T-cell (primary cell): ENCODE measurements at regions not wholly inside any gene's neighbourhood (a gene's known extent, or its start where the extent isn't known, plus 50 kb on each side); places are given as distances from the start of the nearest gene placed in this dataset.
"Not testable (repeated sequence)": the region's sequence is repeated elsewhere in the genome, so short reads cannot be mapped to it uniquely, and the experiment has no call there.

ENCODE experiments used
- ATAC-seq, 4 experiments: fragments of 200-7000 bp in 3 of 4; fragments of 150-1000 bp in 1 of 4; cut with Tn5 transposase; replicated peaks in 1 of 4; 1 replicate in 3 of 4; 2 replicates in 1 of 4; pipeline ENCODE4 v1.10.0; 2021; ENCODE audit warnings: moderate library complexity in 3 of 4, mild to moderate bottlenecking in 2 of 4, moderate number of reproducible peaks in 1 of 4
- CTCF ChIA-PET, 2 donors: fragments of 300-600 bp; sonication (Branson Sonifier 250); formaldehyde crosslinking; loops; one replicate each; lab custom pipeline; 2022; ENCODE audit warnings: antibody characterized with exemption in 2 of 2; lab: Charles Lee
- POLR2A ChIA-PET, 2 donors: fragments of 300-600 bp; sonication (Branson Sonifier 250); formaldehyde crosslinking; loops; one replicate each; lab custom pipeline; 2022; ENCODE audit warnings: antibody characterized with exemption in 2 of 2; lab: Charles Lee
- DNase-seq, 35 experiments: peaks; one replicate each; pipeline versions ENCODE4 v3.0.0 to v3.0.0-alpha.2; 2013 to 2023
- H3K27ac ChIP-seq: one replicate; pipeline ENCODE4 v1.5.1; 2013; ENCODE audit warnings: low read length
- H3K27me3 ChIP-seq, 2 experiments: replicated peaks in 1 of 2; 1 replicate in 1 of 2; 2 replicates in 1 of 2; pipeline versions ENCODE4 v1.6.1 to v1.7.0; 2013; ENCODE audit warnings: low read length in 1 of 2, mixed read lengths in 1 of 2; ENCODE audit not compliant: control insufficient read depth in 2 of 2, insufficient read depth in 2 of 2; ENCODE audit errors: extremely low read depth in 1 of 2
- H3K36me3 ChIP-seq, 2 donors: 1 replicate in 1 of 2; 2 replicates in 1 of 2; pipeline versions ENCODE4 v1.6.1 to v1.7.0; 2013; ENCODE audit warnings: low read length in 1 of 2; ENCODE audit not compliant: control insufficient read depth in 2 of 2, insufficient read depth in 1 of 2; ENCODE audit errors: extremely low read depth in 1 of 2
- H3K4me1 ChIP-seq, 2 experiments: 1 replicate in 1 of 2; 2 replicates in 1 of 2; pipeline versions ENCODE4 v1.6.1 to v1.7.0; 2013; ENCODE audit warnings: low read length in 2 of 2, mixed read lengths in 1 of 2; ENCODE audit not compliant: insufficient read depth in 2 of 2, control insufficient read depth in 1 of 2; ENCODE audit errors: extremely low read depth in 1 of 2
- H3K4me3 ChIP-seq, 2 donors: 1 replicate in 1 of 2; 2 replicates in 1 of 2; pipeline versions ENCODE4 v1.5.1 to v1.7.0; 2013; ENCODE audit warnings: mild to moderate bottlenecking in 2 of 2, low read length in 1 of 2, moderate library complexity in 1 of 2; ENCODE audit not compliant: control insufficient read depth in 1 of 2; ENCODE audit errors: extremely low read depth in 1 of 2
- H3K9me3 ChIP-seq: 2 replicates; pipeline ENCODE4 v1.7.0; 2013
- H3K27ac Mint-ChIP-seq, 2 donors: one replicate each; pipeline ENCODE4 v1.8.0; 2020 to 2021; ENCODE audit warnings: mild to moderate bottlenecking in 2 of 2, mixed read lengths in 2 of 2
- H3K27me3 Mint-ChIP-seq, 2 donors: one replicate each; pipeline ENCODE4 v1.8.0; 2021 to 2022; ENCODE audit warnings: mixed read lengths in 2 of 2
- H3K36me3 Mint-ChIP-seq: one replicate; pipeline ENCODE4 v1.8.0; 2021; ENCODE audit warnings: mixed read lengths
- H3K4me1 Mint-ChIP-seq, 3 donors: one replicate each; pipeline ENCODE4 v1.8.0; 2020 to 2022; ENCODE audit warnings: mixed read lengths in 3 of 3, mild to moderate bottlenecking in 1 of 3
- H3K4me3 Mint-ChIP-seq, 3 donors: one replicate each; pipeline ENCODE4 v1.8.0; 2020 to 2022; ENCODE audit warnings: mild to moderate bottlenecking in 3 of 3, mixed read lengths in 3 of 3, moderate library complexity in 3 of 3
- H3K9me3 Mint-ChIP-seq, 3 donors: one replicate each; pipeline ENCODE4 v1.8.0; 2020 to 2022; ENCODE audit warnings: mixed read lengths in 3 of 3
- WGBS: methylation state at CpG from one replicate; pipeline ENCODE4 v1.1.5; 2013; ENCODE audit warnings: missing lambda C conversion rate; ENCODE audit not compliant: insufficient coverage; 5-methylcytosine and 5-hydroxymethylcytosine counted together

GRCh38 chr9:7417397-7417796, 382.2 kb downstream of the DMAC1 start:
- WGBS: 33% methylated on average over 1 of the region's 1 CpG
- H3K4me3 ChIP-seq, CTCF ChIA-PET, H3K27me3 ChIP-seq, H3K27ac Mint-ChIP-seq, H3K9me3 Mint-ChIP-seq, H3K36me3 ChIP-seq, H3K27me3 Mint-ChIP-seq, POLR2A ChIA-PET, H3K4me1 Mint-ChIP-seq, DNase-seq, H3K9me3 ChIP-seq, H3K27ac ChIP-seq, ATAC-seq, H3K4me1 ChIP-seq, H3K36me3 Mint-ChIP-seq, H3K4me3 Mint-ChIP-seq: not testable (repeated sequence)

- Mint-ChIP-seq H3K9me3 (peaks cover 3 to 8% (median 8%) of the 10 kb centered on the region in 3 donors), H3K4me1 (no peaks in the 10 kb centered on the region), H3K27ac (no peak overlapping the region), H3K36me3 (no peaks in the 10 kb centered on the region), H3K4me3 (no peak overlapping the region), H3K27me3 (peaks cover 0 to 6% of the 10 kb centered on the region in 2 donors)
- ATAC-seq (no peak), DNase-seq (no peak)
- Histone ChIP-seq H3K9me3 (no peaks in the 10 kb centered on the region), H3K27ac (no peak overlapping the region), H3K36me3 (no peaks in the 10 kb centered on the region), H3K27me3 (no peaks in the 10 kb centered on the region), H3K4me3 (no peak overlapping the region), H3K4me1 (no peaks in the 10 kb centered on the region)
- ChIA-PET POLR2A (no interaction called here), CTCF (no interaction called here)
- no CpG with 5 or more reads among the region's 1 CpG for WGBS
These were observed 383.7 kb downstream of the DMAC1 start for GRCh38 chr9:7415836-7416235.

DNA sequence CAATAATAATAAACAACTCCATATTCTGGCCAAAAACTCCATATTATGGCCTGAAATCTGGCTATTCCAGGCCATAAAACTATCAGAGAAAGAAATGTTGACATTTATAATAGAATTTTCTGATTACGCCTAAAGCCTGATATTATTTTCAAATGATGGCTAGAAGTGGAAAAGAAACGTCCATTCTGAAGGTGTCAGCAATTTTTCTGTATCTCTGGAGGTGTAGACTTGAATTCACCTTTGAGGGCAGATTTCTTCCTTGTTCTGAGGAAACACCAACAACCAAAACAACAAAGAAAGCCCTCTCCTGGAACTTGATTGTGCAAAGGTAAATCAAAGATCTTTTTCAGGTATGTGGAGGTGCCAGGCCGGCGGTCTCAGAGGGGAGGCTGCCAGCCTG, 390.7 kb downstream of the DMAC1 start:
- Histone ChIP-seq H3K27ac (no peak overlapping the region), H3K36me3 (no peaks in the 10 kb centered on the region), H3K4me3 (no peak overlapping the region), H3K27me3 (no peaks in the 10 kb centered on the region), H3K9me3 (no peaks in the 10 kb centered on the region), H3K4me1 (no peaks in the 10 kb centered on the region)
- POLR2A ChIA-PET: no interaction called here
- WGBS: no CpG with 5 or more reads among the region's 4 CpGs
- no peaks in the 10 kb centered on the region for H3K36me3 Mint-ChIP-seq
- no peak for ATAC-seq
- H3K27me3 Mint-ChIP-seq: peaks cover 7 to 9% of the 10 kb centered on the region in 2 donors
- no peak for DNase-seq
- H3K27ac Mint-ChIP-seq: no peak overlapping the region
- H3K4me1 Mint-ChIP-seq: no peaks in the 10 kb centered on the region
- H3K9me3 Mint-ChIP-seq: no peaks in the 10 kb centered on the region
- CTCF ChIA-PET: no interaction called here
- H3K4me3 Mint-ChIP-seq: no peak overlapping the region

DNA sequence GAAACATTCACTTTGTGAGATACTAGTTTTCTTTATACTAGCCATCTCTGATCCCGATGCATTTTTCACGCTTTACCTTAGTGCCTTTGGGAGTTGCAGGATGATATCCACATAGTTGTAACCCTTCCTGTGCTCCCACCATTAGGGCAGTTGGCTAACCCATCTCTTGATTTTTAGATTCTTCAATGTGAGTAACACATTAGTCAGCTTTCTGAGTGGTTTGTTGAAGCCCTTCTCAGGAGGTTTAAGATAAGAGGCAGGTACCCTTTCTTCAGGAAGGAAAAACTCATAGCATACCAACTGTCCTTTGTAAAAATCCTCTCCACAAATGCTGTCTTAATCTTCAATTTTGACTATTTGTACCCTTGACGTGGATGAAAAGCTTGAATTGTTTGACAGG, 392.3 kb downstream of the DMAC1 start:
- ATAC-seq (no peak), DNase-seq (no peak)
- H3K27ac Mint-ChIP-seq: no peak overlapping the region
- Histone ChIP-seq H3K27ac (no peak overlapping the region), H3K9me3 (no peaks in the 10 kb centered on the region), H3K4me3 (no peak overlapping the region), H3K27me3 (no peaks in the 10 kb centered on the region), H3K36me3 (no peaks in the 10 kb centered on the region), H3K4me1 (no peaks in the 10 kb centered on the region)
- CTCF ChIA-PET: interaction anchor here in 1 of 2 donors (0.5 kb wide), 1 partner anchor 1257 kb away, joined by 5 read pairs; no protein-coding TSS in a partner anchor
- H3K36me3 Mint-ChIP-seq: no peaks in the 10 kb centered on the region
- WGBS: no CpG with 5 or more reads among the region's 3 CpGs
- H3K27me3 Mint-ChIP-seq: peaks cover 8 to 11% of the 10 kb centered on the region in 2 donors
- H3K4me1 Mint-ChIP-seq: no peaks in the 10 kb centered on the region
- no peak overlapping the region for H3K4me3 Mint-ChIP-seq
- POLR2A ChIA-PET: interaction anchor here in 1 of 2 donors (0.6 kb wide), 1 partner anchor 30 kb away, joined by 6 read pairs; no protein-coding TSS in a partner anchor
- no peaks in the 10 kb centered on the region for H3K9me3 Mint-ChIP-seq

DNA sequence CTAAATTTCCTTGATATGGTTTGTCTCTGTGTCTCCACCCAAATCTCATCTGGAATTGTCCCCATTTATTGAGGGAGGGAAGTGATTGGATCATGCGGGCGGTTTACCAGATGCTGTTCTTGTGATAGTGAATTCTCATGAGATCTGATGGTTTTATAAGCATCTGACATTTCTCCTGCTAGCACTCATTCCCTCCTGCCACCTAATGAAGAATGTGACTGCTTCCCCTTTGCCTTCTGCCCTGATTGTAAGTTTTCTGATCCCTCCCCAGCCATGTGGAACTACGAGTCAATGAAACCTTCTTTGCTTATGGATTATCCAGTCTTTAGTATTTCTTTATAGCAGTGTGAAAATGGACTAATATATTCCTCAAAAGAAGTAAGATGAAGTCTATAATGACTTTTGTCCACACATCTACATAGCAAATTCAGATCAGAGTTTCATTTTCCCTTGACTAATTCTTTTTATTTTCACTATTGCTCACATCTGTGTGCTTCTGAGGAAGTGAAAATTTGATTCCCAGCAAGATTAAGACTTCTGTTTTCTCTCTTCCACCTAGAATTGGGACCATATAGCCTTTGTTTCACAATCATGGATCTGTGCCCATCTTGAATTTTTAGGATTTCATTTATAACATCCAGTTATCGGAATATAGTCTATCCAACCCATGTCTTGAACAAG, 393.5 kb downstream of the DMAC1 start:
- no peaks in the 10 kb centered on the region for H3K4me1 Mint-ChIP-seq
- H3K27me3 Mint-ChIP-seq: peaks cover 5 to 15% of the 10 kb centered on the region in 2 donors
- WGBS: no CpG with 5 or more reads among the region's 4 CpGs
- ATAC-seq (no peak), DNase-seq (no peak)
- no peak overlapping the region for H3K27ac ChIP-seq
- H3K9me3 ChIP-seq: no peaks in the 10 kb centered on the region
- no peaks in the 10 kb centered on the region for H3K27me3 ChIP-seq
- no peak overlapping the region for H3K4me3 Mint-ChIP-seq
- CTCF ChIA-PET: no interaction called here
- H3K4me3 ChIP-seq: no peak overlapping the region
- H3K4me1 ChIP-seq: no peaks in the 10 kb centered on the region
- no peaks in the 10 kb centered on the region for H3K9me3 Mint-ChIP-seq
- POLR2A ChIA-PET: no interaction called here
- no peak overlapping the region for H3K27ac Mint-ChIP-seq
- H3K36me3 ChIP-seq: no peaks in the 10 kb centered on the region
- H3K36me3 Mint-ChIP-seq: no peaks in the 10 kb centered on the region

DNA sequence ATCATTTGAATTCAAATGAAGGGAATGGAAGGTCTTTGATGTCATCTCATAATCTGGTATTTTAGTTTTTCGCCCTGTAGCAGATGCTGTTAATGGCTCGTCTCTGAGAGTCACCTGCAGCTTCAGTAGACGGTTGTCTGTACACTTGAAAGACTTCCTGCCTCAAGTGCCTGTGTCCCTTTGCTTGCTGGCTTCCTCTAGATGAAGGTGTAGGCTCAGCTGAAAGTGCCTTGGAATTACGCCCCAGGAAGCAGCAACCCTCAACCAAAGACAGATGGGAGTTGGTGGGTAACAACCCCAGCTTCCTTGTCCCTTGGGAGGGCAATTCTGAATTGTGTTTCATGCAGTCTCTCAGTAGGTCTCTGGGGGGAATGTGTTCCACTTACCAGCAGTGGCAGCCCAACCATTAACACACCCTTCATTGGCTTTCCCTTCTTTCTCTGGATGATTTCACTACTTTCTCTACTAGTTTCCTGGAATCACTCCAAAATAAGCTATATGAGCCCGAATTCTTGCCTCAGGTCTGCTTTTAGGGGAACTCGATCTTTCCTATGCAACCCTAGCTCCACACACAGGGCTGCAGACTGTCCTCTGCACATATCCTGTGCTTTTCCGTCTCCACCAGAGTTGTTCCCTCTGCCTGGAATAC, 395.6 kb downstream of the DMAC1 start:
- H3K27ac Mint-ChIP-seq: no peak overlapping the region
- Histone ChIP-seq H3K27me3 (no peaks in the 10 kb centered on the region), H3K36me3 (no peaks in the 10 kb centered on the region), H3K9me3 (no peaks in the 10 kb centered on the region), H3K27ac (no peak overlapping the region), H3K4me3 (no peak overlapping the region), H3K4me1 (no peaks in the 10 kb centered on the region)
- no peak for ATAC-seq
- 49% methylated on average over 6 of the region's 7 CpGs for WGBS
- ChIA-PET CTCF (interaction anchor here (0.6 to 0.7 kb wide), 2 partner anchors 21 to 673 kb away, joined by 3 to 6 read pairs; no protein-coding TSS in a partner anchor), POLR2A (no interaction called here)
- no peaks in the 10 kb centered on the region for H3K4me1 Mint-ChIP-seq
- H3K27me3 Mint-ChIP-seq: peaks cover 8 to 24% of the 10 kb centered on the region in 2 donors
- no peaks in the 10 kb centered on the region for H3K9me3 Mint-ChIP-seq
- no peaks in the 10 kb centered on the region for H3K36me3 Mint-ChIP-seq
- no peak for DNase-seq
- no peak overlapping the region for H3K4me3 Mint-ChIP-seq
